HepG2 (cell line): ENCODE measurements at regions not wholly inside any gene's neighbourhood (a gene's known extent, or its start where the extent isn't known, plus 50 kb on each side); places are given as distances from the start of the nearest gene placed in this dataset.

Experiments used
- ATAC-seq: fragments of 200-7000 bp; cut with Tn5 transposase; 3 replicates; pipeline ENCODE4 v1.9.1; 2020; ENCODE audit warnings: mild to moderate bottlenecking, moderate library complexity
- BruUV-seq: library from RNA; stranded (reverse); fragments of 400-500 nt; replicated peaks from 2 replicates; lab custom pipeline; 2021; lab: Mats Ljungman, UMichigan
- CTCF ChIA-PET: fragments of 300-600 bp; formaldehyde crosslinking; extraction: SDS; loops from one replicate; lab custom pipeline; 2021; ENCODE audit warnings: low total read pairs, inconsistent platforms, low intra/inter-chr PET ratio; lab: Yijun Ruan, JAX
- POLR2A ChIA-PET: fragments of 350-600 bp; sonication (Branson Sonifier 250); formaldehyde crosslinking; loops from one replicate; lab custom pipeline; 2020; ENCODE audit warnings: antibody characterized with exemption, inconsistent platforms; lab: Yijun Ruan, JAX
- DNase-seq: peaks from one replicate; pipeline ENCODE4 v3.0.0-alpha.2; 2015; ENCODE audit warnings: low spot score
- FAIRE-seq: peaks from 3 replicates; lab custom pipeline; 2011; peaks lifted over from hg19 to GRCh38; lab: Jason Lieb, UNC
- H2AFZ ChIP-seq: one replicate; pipeline ENCODE4 v1.6.1; 2011; ENCODE audit warnings: low read length, inconsistent platforms
- H3K27ac ChIP-seq: fragments of 300-600 bp; 3 replicates; pipeline ENCODE4 v1.8.0; 2011; ENCODE audit warnings: mixed run types, mild to moderate bottlenecking, mixed read lengths, low read length, inconsistent platforms; ENCODE audit not compliant: insufficient read depth; ENCODE audit errors: extremely low read length
- H3K27me3 ChIP-seq, 2 experiments: fragments of 200-600 bp in 1 of 2; 2 replicates in 1 of 2; 3 replicates in 1 of 2; pipeline versions ENCODE4 v1.6.0 to v1.8.0; 2011; ENCODE audit warnings: low read length in 2 of 2, mild to moderate bottlenecking in 2 of 2, moderate library complexity in 2 of 2, inconsistent platforms in 1 of 2; ENCODE audit not compliant: insufficient read depth in 2 of 2, control insufficient read depth in 1 of 2
- H3K36me3 ChIP-seq, 2 experiments: fragments of 200-600 bp in 1 of 2; replicated peaks in 1 of 2; 2 replicates in 1 of 2; 3 replicates in 1 of 2; pipeline versions ENCODE4 v1.5.1 to v1.8.0; 2011; ENCODE audit warnings: low read length in 2 of 2, inconsistent platforms in 1 of 2; ENCODE audit not compliant: insufficient read depth in 2 of 2, control insufficient read depth in 1 of 2
- H3K4me1 ChIP-seq: 2 replicates; pipeline ENCODE4 v1.5.1; 2012; ENCODE audit warnings: low read length, inconsistent platforms; ENCODE audit not compliant: insufficient read depth
- H3K4me2 ChIP-seq: 2 replicates; pipeline ENCODE4 v1.6.0; 2011; ENCODE audit warnings: low read depth, low read length, inconsistent platforms
- H3K4me3 ChIP-seq, 3 experiments: fragments of 200-600 bp in 1 of 3; sonication (generic), shearing (Covaris generic) in 1 of 3; replicated peaks in 1 of 3; 2 replicates each; pipeline ENCODE4 v1.5.1; 2011 to 2016; ENCODE audit warnings: low read length in 3 of 3, inconsistent platforms in 2 of 3, low read depth in 2 of 3, mild to moderate bottlenecking in 2 of 3, control low read depth in 1 of 3, mixed read lengths in 1 of 3; ENCODE audit not compliant: insufficient read depth in 1 of 3
- H3K79me2 ChIP-seq: one replicate; pipeline ENCODE4 v1.6.1; 2011; ENCODE audit warnings: low read length, inconsistent platforms; ENCODE audit not compliant: insufficient read depth
- H3K9ac ChIP-seq: 2 replicates; pipeline ENCODE4 v1.6.0; 2011; ENCODE audit warnings: mild to moderate bottlenecking, low read depth, low read length, inconsistent platforms; ENCODE audit not compliant: insufficient read depth
- H3K9me3 ChIP-seq: 2 replicates; pipeline ENCODE4 v1.5.1; 2012; ENCODE audit warnings: mild to moderate bottlenecking, low read length
- H4K20me1 ChIP-seq: 2 replicates; pipeline ENCODE4 v1.6.0; 2011; ENCODE audit warnings: inconsistent platforms, mild to moderate bottlenecking, low read length, moderate library complexity; ENCODE audit not compliant: insufficient read depth
- DNMT1 ChIP-seq: sonication (generic); formaldehyde crosslinking; IDR thresholded peaks from 2 replicates; pipeline ENCODE4 v1.5.1; 2020; ENCODE audit warnings: mild to moderate bottlenecking, missing genetic modification reagents
- HIVEP1 ChIP-seq: sonication (generic); formaldehyde crosslinking; IDR thresholded peaks from 2 replicates; pipeline ENCODE4 v1.4.0; 2020; ENCODE audit warnings: mild to moderate bottlenecking, missing genetic modification reagents
- HNRNPUL1 ChIP-seq: fragments of 200-400 bp; formaldehyde crosslinking; IDR thresholded peaks from 2 replicates; pipeline ENCODE4 v1.6.1; 2017; ENCODE audit warnings: low read depth, mild to moderate bottlenecking, low read length, moderate library complexity
- KDM5A ChIP-seq: fragments of 200-600 bp; sonication (generic); IDR thresholded peaks from 2 replicates; pipeline ENCODE4 v1.7.0; 2018; ENCODE audit warnings: antibody characterized with exemption, mild to moderate bottlenecking, low read length, borderline replicate concordance
- KLF15 ChIP-seq: sonication (generic); formaldehyde crosslinking; IDR thresholded peaks from 2 replicates; pipeline ENCODE4 v1.8.1; 2023; ENCODE audit warnings: borderline replicate concordance, mild to moderate bottlenecking, inconsistent platforms, missing genetic modification reagents, mixed read lengths
- NFKB2 ChIP-seq: sonication (generic); formaldehyde crosslinking; IDR thresholded peaks from 2 replicates; pipeline ENCODE4 v1.4.0; 2020; ENCODE audit warnings: missing genetic modification reagents, borderline replicate concordance
- SP140L ChIP-seq: sonication (generic); formaldehyde crosslinking; IDR thresholded peaks from 2 replicates; pipeline ENCODE4 v1.4.0; 2020; ENCODE audit warnings: missing genetic modification reagents, borderline replicate concordance
- SSRP1 ChIP-seq: IDR thresholded peaks from 2 replicates; pipeline ENCODE4 v1.6.1; 2016; ENCODE audit warnings: control low read depth
- TBX2 ChIP-seq: sonication (generic); formaldehyde crosslinking; IDR thresholded peaks from 2 replicates; pipeline ENCODE4 v1.5.0; 2020; ENCODE audit warnings: missing genetic modification reagents, mild to moderate bottlenecking, borderline replicate concordance
- ZNF383 ChIP-seq: sonication (generic); formaldehyde crosslinking; IDR thresholded peaks from 2 replicates; pipeline ENCODE4 v1.4.0; 2020; ENCODE audit warnings: missing genetic modification reagents, mild to moderate bottlenecking, borderline replicate concordance
- ZNF703 ChIP-seq: sonication (generic); formaldehyde crosslinking; IDR thresholded peaks from 2 replicates; pipeline ENCODE4 v1.5.1; 2020; ENCODE audit warnings: missing genetic modification reagents, mild to moderate bottlenecking, moderate library complexity, borderline replicate concordance
- ZNF747 ChIP-seq: sonication (generic); formaldehyde crosslinking; IDR thresholded peaks from 2 replicates; pipeline ENCODE4 v1.8.1; 2023; ENCODE audit warnings: missing genetic modification reagents, mild to moderate bottlenecking, borderline replicate concordance
- ZNF788 ChIP-seq: sonication (generic); formaldehyde crosslinking; IDR thresholded peaks from 2 replicates; pipeline ENCODE4 v1.5.0; 2020; ENCODE audit warnings: mild to moderate bottlenecking, missing genetic modification reagents, borderline replicate concordance
- ZZZ3 ChIP-seq: sonication (generic); formaldehyde crosslinking; IDR thresholded peaks from 2 replicates; pipeline ENCODE4 v1.4.0; 2020; ENCODE audit warnings: missing genetic modification reagents, mild to moderate bottlenecking, borderline replicate concordance
- WGBS: methylation state at CpG from one replicate; pipeline ENCODE4 v1.1.6; 2017; ENCODE audit warnings: low lambda C conversion rate; 5-methylcytosine and 5-hydroxymethylcytosine counted together
- in situ Hi-C: cut with HindIII; loops from 2 replicates; pipeline ENCODE4 v1.10.0; 2017; ENCODE audit warnings: low pct_unique_long_range_greater_than_20kb; ENCODE audit not compliant: extremely low pct_ligation_motif_present
- intact Hi-C: fragments of 100-400 bp; cut with micrococcal nuclease; formaldehyde crosslinking; loops from one replicate; pipeline ENCODE4 v1.10.0; 2022; ENCODE audit not compliant: unreplicated experiment
- TF ChIP-seq, protein P1 (sequence below): sonication (generic); formaldehyde crosslinking; IDR thresholded peaks from 2 replicates; pipeline ENCODE4 v1.5.1; 2020; ENCODE audit warnings: missing genetic modification reagents, mild to moderate bottlenecking, borderline replicate concordance
- TF ChIP-seq, protein P2 (sequence below): sonication (generic); formaldehyde crosslinking; IDR thresholded peaks from 2 replicates; pipeline ENCODE4 v1.5.0; 2020; ENCODE audit warnings: missing genetic modification reagents

DNA sequence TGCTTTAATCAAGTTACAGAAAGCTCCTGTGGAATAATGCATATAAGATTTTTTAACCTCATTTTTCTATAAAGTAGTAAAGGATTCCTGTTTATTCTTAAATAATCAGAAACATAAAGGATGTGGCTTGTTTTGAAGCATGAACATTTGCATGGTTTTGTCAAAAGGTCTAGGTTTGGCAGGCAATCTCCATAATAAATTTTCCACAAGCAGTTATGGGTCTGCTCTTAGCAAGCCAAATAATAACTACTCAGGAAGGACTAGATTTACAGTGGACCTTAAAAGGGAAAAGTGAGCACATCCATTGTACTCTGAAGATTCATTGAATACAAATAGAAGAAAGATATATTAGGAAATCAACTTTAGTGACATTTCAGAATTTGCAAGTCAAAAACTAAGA, 407.3 kb upstream of the CBLB start:
- CTCF ChIA-PET = no interaction called here
- BruUV-seq = no TSS peak

DNA sequence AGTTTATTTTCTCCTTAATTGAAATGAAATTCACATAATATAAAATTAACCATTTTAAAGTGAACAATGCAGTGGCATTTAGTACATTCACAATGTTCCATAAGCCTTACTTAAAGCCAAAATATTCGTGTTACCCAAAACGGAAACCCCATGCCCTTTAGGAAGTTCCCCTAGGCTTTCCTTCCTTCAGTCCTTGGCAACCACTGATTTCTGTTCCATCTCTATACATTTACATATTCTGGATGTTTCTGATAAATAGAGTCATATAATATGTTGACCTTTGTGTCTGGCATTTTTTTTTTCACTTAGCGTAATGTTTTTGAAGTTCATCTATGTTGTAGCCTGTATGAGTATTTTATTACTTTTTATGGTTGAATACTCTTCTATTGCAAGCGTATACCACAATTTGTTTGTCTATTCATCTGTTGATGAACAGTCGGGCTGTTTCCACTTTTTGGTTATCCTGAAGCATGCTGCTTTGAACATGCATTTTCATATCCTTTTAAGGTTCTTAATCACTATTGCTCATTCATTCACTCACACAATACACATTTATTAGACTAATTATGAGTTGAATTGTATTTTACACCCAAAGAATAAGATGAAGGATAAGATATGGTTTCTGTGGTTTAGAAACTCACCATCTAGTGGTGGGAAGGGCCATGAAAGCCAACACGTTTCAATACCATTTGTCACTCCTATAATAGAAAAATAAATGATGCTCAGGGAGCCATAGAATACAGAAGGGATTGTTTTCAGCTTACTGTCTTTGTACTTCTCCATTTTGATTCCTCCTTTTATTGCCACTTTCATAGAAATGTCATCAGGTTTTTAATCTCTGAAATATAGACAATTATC, 408.2 kb upstream of the CBLB start:
- no peaks in the 10 kb centered on the region for H4K20me1 ChIP-seq
- DNase-seq (no peak), FAIRE-seq (no peak), ATAC-seq (no peak)
- H3K27ac ChIP-seq = no peak overlapping the region
- intact Hi-C loops (no loop called here), in situ Hi-C loops (no loop called here)
- H2AFZ ChIP-seq = no peak overlapping the region
- 29% methylated on average over 6 of the region's 6 CpGs for WGBS
- H3K4me1 ChIP-seq = no peaks in the 10 kb centered on the region
- no peak overlapping the region for H3K4me3 ChIP-seq
- no TSS peak for BruUV-seq
- no peaks in the 10 kb centered on the region; a peak in 1 of 5 replicates for H3K27me3 ChIP-seq
- CTCF ChIA-PET = no interaction called here
- H3K9ac ChIP-seq = no peak overlapping the region
- H3K79me2 ChIP-seq = no peaks in the 10 kb centered on the region
- POLR2A ChIA-PET = no interaction called here
- H3K9me3 ChIP-seq = no peaks in the 10 kb centered on the region
- no peak overlapping the region for H3K4me2 ChIP-seq
- H3K36me3 ChIP-seq = no peaks in the 10 kb centered on the region
- TF ChIP-seq ZNF788 (CRISPR knock-in tag) = no peak
- TF ChIP-seq, protein P1, sequence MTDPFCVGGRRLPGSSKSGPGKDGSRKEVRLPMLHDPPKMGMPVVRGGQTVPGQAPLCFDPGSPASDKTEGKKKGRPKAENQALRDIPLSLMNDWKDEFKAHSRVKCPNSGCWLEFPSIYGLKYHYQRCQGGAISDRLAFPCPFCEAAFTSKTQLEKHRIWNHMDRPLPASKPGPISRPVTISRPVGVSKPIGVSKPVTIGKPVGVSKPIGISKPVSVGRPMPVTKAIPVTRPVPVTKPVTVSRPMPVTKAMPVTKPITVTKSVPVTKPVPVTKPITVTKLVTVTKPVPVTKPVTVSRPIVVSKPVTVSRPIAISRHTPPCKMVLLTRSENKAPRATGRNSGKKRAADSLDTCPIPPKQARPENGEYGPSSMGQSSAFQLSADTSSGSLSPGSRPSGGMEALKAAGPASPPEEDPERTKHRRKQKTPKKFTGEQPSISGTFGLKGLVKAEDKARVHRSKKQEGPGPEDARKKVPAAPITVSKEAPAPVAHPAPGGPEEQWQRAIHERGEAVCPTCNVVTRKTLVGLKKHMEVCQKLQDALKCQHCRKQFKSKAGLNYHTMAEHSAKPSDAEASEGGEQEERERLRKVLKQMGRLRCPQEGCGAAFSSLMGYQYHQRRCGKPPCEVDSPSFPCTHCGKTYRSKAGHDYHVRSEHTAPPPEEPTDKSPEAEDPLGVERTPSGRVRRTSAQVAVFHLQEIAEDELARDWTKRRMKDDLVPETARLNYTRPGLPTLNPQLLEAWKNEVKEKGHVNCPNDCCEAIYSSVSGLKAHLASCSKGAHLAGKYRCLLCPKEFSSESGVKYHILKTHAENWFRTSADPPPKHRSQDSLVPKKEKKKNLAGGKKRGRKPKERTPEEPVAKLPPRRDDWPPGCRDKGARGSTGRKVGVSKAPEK = no peak
- no peak for TF ChIP-seq KLF15
- no peak for TF ChIP-seq ZZZ3
- no peak for TF ChIP-seq DNMT1 (CRISPR knock-in tag)
- TF ChIP-seq HNRNPUL1 = no peak
- no peak for TF ChIP-seq ZNF383 (CRISPR knock-in tag)
- no peak for TF ChIP-seq KDM5A
- no peak for TF ChIP-seq ZNF703 (CRISPR knock-in tag)
- TF ChIP-seq SP140L (CRISPR knock-in tag) = no peak
- no peak for TF ChIP-seq HIVEP1 (CRISPR knock-in tag)
- no peak for TF ChIP-seq NFKB2 (CRISPR knock-in tag)

More for the DNA sequence above, 407.3 kb upstream of the CBLB start:
- intact Hi-C loops = no loop called here
- Histone ChIP-seq H3K79me2 (no peaks in the 10 kb centered on the region), H3K36me3 (no peaks in the 10 kb centered on the region), H4K20me1 (no peaks in the 10 kb centered on the region), H3K4me2 (no peak overlapping the region)
- POLR2A ChIA-PET = no interaction called here
- DNase-seq (no peak), ATAC-seq (no peak), FAIRE-seq (no peak)
- in situ Hi-C loops = no loop called here
- TF ChIP-seq, protein P2, sequence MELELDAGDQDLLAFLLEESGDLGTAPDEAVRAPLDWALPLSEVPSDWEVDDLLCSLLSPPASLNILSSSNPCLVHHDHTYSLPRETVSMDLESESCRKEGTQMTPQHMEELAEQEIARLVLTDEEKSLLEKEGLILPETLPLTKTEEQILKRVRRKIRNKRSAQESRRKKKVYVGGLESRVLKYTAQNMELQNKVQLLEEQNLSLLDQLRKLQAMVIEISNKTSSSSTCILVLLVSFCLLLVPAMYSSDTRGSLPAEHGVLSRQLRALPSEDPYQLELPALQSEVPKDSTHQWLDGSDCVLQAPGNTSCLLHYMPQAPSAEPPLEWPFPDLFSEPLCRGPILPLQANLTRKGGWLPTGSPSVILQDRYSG (CRISPR knock-in tag) = no peak
- TF ChIP-seq ZNF747 (no peak), TBX2 (CRISPR knock-in tag) (no peak), SSRP1 (CRISPR knock-in tag) (no peak)
- TF ChIP-seq, all 625 proteins: peak for 0
- no peak overlapping the region for H3K9ac ChIP-seq
- H3K4me3 ChIP-seq = no peak overlapping the region
- no peaks in the 10 kb centered on the region for H3K9me3 ChIP-seq
- H3K4me1 ChIP-seq = no peaks in the 10 kb centered on the region
- no peak overlapping the region for H2AFZ ChIP-seq
- no peaks in the 10 kb centered on the region; a peak in 1 of 5 replicates for H3K27me3 ChIP-seq
- no peak overlapping the region for H3K27ac ChIP-seq
